ENCODE measurements at regions not wholly inside any gene's neighbourhood (a gene's known extent, or its start where the extent isn't known, plus 50 kb on each side); places are given as distances from the start of the nearest gene placed in this dataset.

DNA sequence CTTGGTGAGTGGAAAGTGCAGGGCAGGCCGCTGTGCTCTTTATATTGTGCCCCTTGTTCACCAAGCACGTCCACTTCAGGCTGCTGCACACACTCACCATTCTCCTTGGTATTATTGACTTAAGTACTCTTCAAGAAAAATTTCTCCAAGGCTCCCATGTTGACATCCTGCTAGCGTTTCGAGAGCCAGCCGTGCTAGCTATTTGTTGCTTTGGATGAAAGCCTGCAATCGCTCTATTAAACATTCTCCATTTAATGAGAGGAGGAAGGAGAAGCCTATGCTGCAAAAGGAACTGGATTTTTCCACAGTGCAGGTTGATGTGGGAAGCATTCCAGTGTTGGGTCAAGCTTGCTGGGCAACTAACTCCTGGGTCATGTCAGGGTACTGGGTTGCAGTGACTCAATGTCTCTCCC lies 113.5 kb downstream of the CD83 start:
- no peak overlapping the region for H3K4me3 ChIP-seq (replicated peaks; ENCODE audit: insufficient read depth, low read length)
- TF ChIP-seq GABPA (IDR thresholded peaks at IDR 0.05; ENCODE audit: low read depth) (no peak), POLR2AphosphoS5 (IDR thresholded peaks at IDR 0.05; ENCODE audit: low read depth) (no peak)
- H3K27ac ChIP-seq (replicated peaks): no peak overlapping the region
- no peak for DNase-seq (ENCODE audit: low read depth in 1 of 2, low spot score in 1 of 2)
- H3K27me3 ChIP-seq (ENCODE audit: insufficient read depth, poor library complexity, severe bottlenecking): no peaks in the 10 kb centered on the region

DNA sequence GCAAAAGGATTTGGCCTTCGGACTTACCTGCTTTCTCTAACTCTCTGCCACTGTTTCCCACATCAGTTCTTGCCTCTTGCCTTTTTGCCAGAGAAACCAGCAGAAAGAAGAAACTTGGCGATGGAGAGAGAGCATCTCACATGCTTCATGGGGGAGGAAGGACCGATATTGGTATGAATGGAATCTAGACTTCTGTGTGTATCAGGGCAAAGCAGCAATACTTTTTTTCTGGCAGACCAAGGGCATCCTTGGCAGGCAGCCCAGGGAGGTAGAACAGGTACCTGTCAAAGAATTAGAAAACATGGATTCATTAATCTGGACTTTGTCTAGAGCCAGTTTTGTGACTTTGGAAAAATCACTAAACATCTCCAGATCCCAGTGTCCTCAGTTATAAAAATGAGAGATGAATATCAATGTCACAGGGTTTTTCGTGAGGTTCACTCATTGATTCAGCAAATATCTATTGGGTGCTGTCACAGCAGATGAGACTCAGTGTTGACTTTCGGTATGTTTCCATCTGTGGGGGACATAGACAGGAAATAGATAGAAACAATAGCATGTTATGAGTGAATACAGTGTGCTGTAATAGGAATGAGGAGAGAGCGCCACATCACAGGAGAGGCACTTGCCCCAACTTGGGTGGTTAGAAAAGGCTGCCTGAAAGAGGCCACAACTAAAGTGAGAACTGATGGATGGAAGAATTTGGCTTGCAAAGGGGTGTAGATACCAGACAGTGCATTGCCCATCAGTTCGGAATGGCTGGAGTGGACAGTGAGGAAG lies 114.1 kb downstream of the CD83 start:
- no peak for DNase-seq (ENCODE audit: low read depth in 1 of 2, low spot score in 1 of 2)
- H3K27ac ChIP-seq (replicated peaks): no peak overlapping the region
- H3K4me3 ChIP-seq (replicated peaks; ENCODE audit: insufficient read depth, low read length): no peak overlapping the region
- TF ChIP-seq SPI1 (IDR thresholded peaks at IDR 0.05; ENCODE audit: borderline replicate concordance, low read depth): no peak
- no peak for TF ChIP-seq GABPA (IDR thresholded peaks at IDR 0.05; ENCODE audit: low read depth)
- TF ChIP-seq POLR2AphosphoS5 (IDR thresholded peaks at IDR 0.05; ENCODE audit: low read depth): no peak
- TF ChIP-seq REST (IDR thresholded peaks at IDR 0.05; ENCODE audit: insufficient replicate concordance, low read depth): no peak
- no peak for TF ChIP-seq CTCF (IDR thresholded peaks at IDR 0.05; ENCODE audit: insufficient read depth, low read length)
- H3K27me3 ChIP-seq (ENCODE audit: insufficient read depth, poor library complexity, severe bottlenecking): no peaks in the 10 kb centered on the region

GRCh38 chr6:14232889-14233288 lies 115.3 kb downstream of the CD83 start:
- no peak overlapping the region for H3K4me3 ChIP-seq (replicated peaks; ENCODE audit: insufficient read depth, low read length)
- TF ChIP-seq REST (IDR thresholded peaks at IDR 0.05; ENCODE audit: insufficient replicate concordance, low read depth) (no peak), GABPA (IDR thresholded peaks at IDR 0.05; ENCODE audit: low read depth) (no peak), CTCF (IDR thresholded peaks at IDR 0.05; ENCODE audit: insufficient read depth, low read length) (no peak), POLR2AphosphoS5 (IDR thresholded peaks at IDR 0.05; ENCODE audit: low read depth) (no peak), SPI1 (IDR thresholded peaks at IDR 0.05; ENCODE audit: borderline replicate concordance, low read depth) (no peak)
- no peak overlapping the region for H3K27ac ChIP-seq (replicated peaks)
- no peak for DNase-seq (ENCODE audit: low read depth in 1 of 2, low spot score in 1 of 2)
- no peaks in the 10 kb centered on the region for H3K27me3 ChIP-seq (ENCODE audit: insufficient read depth, poor library complexity, severe bottlenecking)

DNA sequence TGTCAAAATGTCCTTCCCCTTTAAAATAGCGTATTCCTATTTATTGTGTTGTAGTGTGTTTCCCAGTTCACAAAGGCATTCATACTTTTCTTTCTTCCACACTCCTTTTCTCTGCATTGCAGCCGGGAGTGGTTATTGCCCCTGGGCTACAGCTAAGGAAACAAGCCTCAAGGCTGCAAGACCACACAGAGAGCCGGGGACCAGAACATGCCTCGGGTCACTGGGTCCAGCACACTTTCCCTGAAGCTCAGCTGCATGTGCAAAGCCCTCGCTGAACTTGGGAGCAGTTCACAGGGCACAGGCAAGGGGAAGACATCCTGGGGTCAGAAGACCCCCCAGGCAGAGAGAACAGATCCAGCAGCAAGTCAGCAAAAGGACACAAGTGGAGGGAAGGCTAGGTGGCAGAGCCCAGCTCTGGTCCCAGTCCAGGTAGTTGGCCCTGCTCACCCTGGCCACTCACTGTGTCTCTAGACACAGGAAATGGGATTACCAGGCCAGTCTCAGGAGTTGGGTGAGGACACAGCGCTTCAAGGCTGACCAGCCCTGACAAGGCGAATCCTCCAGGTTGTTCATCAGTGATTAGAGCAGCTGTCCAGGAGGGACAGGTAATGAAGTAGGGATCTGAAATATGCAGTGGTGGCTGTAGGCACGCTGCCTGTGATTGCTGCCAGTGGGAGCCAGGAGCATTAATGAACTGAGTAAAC lies 118.2 kb downstream of the CD83 start:
- H3K27me3 ChIP-seq (ENCODE audit: insufficient read depth, poor library complexity, severe bottlenecking): no peaks in the 10 kb centered on the region
- no peak overlapping the region for H3K27ac ChIP-seq (replicated peaks)
- no peak overlapping the region for H3K4me3 ChIP-seq (replicated peaks; ENCODE audit: insufficient read depth, low read length)
- DNase-seq (ENCODE audit: low read depth in 1 of 2, low spot score in 1 of 2): no peak
- TF ChIP-seq CTCF (IDR thresholded peaks at IDR 0.05; ENCODE audit: insufficient read depth, low read length) (no peak), REST (IDR thresholded peaks at IDR 0.05; ENCODE audit: insufficient replicate concordance, low read depth) (no peak), POLR2AphosphoS5 (IDR thresholded peaks at IDR 0.05; ENCODE audit: low read depth) (no peak), SPI1 (IDR thresholded peaks at IDR 0.05; ENCODE audit: borderline replicate concordance, low read depth) (no peak)

Measured in HL-60 (cell line).